Keratinocyte (primary cell): ENCODE measurements at regions not wholly inside any gene's neighbourhood (a gene's known extent, or its start where the extent isn't known, plus 50 kb on each side); places are given as distances from the start of the nearest gene placed in this dataset.

Experiments
- DNase-seq: peaks from one replicate; pipeline ENCODE4 v3.0.0-alpha.2; 2011; ENCODE audit warnings: low read depth, missing footprints, low spot score
- FAIRE-seq: peaks from 2 replicates; lab custom pipeline; 2011; peaks lifted over from hg19 to GRCh38; lab: Jason Lieb, UNC
- H2AFZ ChIP-seq: 2 replicates; pipeline ENCODE4 v1.6.0; 2012; ENCODE audit warnings: low read length, control low read depth, inconsistent platforms; ENCODE audit not compliant: control insufficient read depth
- H3K27ac ChIP-seq: 2 replicates; pipeline ENCODE4 v1.5.1; 2011; ENCODE audit warnings: low read length; ENCODE audit not compliant: control insufficient read depth, insufficient read depth
- H3K27me3 ChIP-seq: 3 replicates; pipeline ENCODE4 v1.6.0; 2011; ENCODE audit warnings: low read length; ENCODE audit not compliant: control insufficient read depth, insufficient read depth; ENCODE audit errors: extremely low read depth
- H3K36me3 ChIP-seq, 2 experiments: 2 replicates in 1 of 2; 3 replicates in 1 of 2; pipeline ENCODE4 v1.5.1; 2011; ENCODE audit warnings: low read length in 2 of 2, mild to moderate bottlenecking in 1 of 2; ENCODE audit not compliant: control insufficient read depth in 2 of 2, insufficient read depth in 2 of 2; ENCODE audit errors: extremely low read depth in 1 of 2
- H3K4me1 ChIP-seq: 3 replicates; pipeline ENCODE4 v1.5.1; 2011; ENCODE audit warnings: low read length; ENCODE audit not compliant: control insufficient read depth, insufficient read depth; ENCODE audit errors: extremely low read depth
- H3K4me2 ChIP-seq: 3 replicates; pipeline ENCODE4 v1.6.0; 2011; ENCODE audit warnings: low read depth, low read length; ENCODE audit not compliant: control insufficient read depth, insufficient read depth; ENCODE audit errors: extremely low read depth
- H3K4me3 ChIP-seq, 3 experiments: fragments of 200-600 bp in 1 of 3; sonication (generic) in 1 of 3; 2 replicates in 2 of 3; 3 replicates in 1 of 3; pipeline ENCODE4 v1.5.1; 2011 to 2016; ENCODE audit warnings: low read length in 3 of 3, mild to moderate bottlenecking in 3 of 3, control low read depth in 2 of 3, inconsistent platforms in 1 of 3, low read depth in 1 of 3, mixed read lengths in 1 of 3, mixed run types in 1 of 3, moderate library complexity in 1 of 3; ENCODE audit not compliant: control insufficient read depth in 2 of 3, insufficient read depth in 2 of 3; ENCODE audit errors: extremely low read depth in 1 of 3
- H3K79me2 ChIP-seq: 2 replicates; pipeline ENCODE4 v1.6.0; 2012; ENCODE audit warnings: low read length; ENCODE audit not compliant: control insufficient read depth, insufficient read depth
- H3K9ac ChIP-seq: 3 replicates; pipeline ENCODE4 v1.6.0; 2011; ENCODE audit warnings: low read length; ENCODE audit not compliant: control insufficient read depth, insufficient read depth; ENCODE audit errors: extremely low read depth
- H3K9me1 ChIP-seq: 3 replicates; pipeline ENCODE4 v1.6.0; 2011; ENCODE audit warnings: low read length; ENCODE audit not compliant: control insufficient read depth, insufficient read depth; ENCODE audit errors: extremely low read depth
- H3K9me3 ChIP-seq: 2 replicates; pipeline ENCODE4 v1.5.1; 2012; ENCODE audit warnings: low read depth, low read length; ENCODE audit not compliant: control insufficient read depth
- H4K20me1 ChIP-seq: 3 replicates; pipeline ENCODE4 v1.6.0; 2011; ENCODE audit warnings: low read length; ENCODE audit not compliant: control insufficient read depth, insufficient read depth; ENCODE audit errors: extremely low read depth
- EZH2 ChIP-seq: IDR thresholded peaks from one replicate; pipeline ENCODE4 v1.6.1; 2012; ENCODE audit warnings: inconsistent platforms, mild to moderate bottlenecking, low read length, moderate library complexity
- dilution Hi-C: fragments of 300-500 bp; cut with MboI; formaldehyde crosslinking; loops from one replicate; pipeline ENCODE4 v1.7.0; 2020; ENCODE audit warnings: low sequenced_read_pairs; ENCODE audit not compliant: extremely low pct_ligation_motif_present
- TF ChIP-seq, protein P1 (sequence below), 3 experiments: IDR thresholded peaks in 1 of 3; conservative IDR thresholded peaks in 1 of 3; optimal IDR thresholded peaks in 1 of 3; 2 replicates in 2 of 3; 3 replicates in 1 of 3; pipeline versions ENCODE3 to v1.5.1; 2011; ENCODE audit warnings: low read length in 3 of 3, mild to moderate bottlenecking in 3 of 3, moderate library complexity in 2 of 3, control low read depth in 1 of 3, inconsistent platforms in 1 of 3; ENCODE audit not compliant: insufficient read depth in 2 of 3; ENCODE audit errors: extremely low read depth in 1 of 3

DNA sequence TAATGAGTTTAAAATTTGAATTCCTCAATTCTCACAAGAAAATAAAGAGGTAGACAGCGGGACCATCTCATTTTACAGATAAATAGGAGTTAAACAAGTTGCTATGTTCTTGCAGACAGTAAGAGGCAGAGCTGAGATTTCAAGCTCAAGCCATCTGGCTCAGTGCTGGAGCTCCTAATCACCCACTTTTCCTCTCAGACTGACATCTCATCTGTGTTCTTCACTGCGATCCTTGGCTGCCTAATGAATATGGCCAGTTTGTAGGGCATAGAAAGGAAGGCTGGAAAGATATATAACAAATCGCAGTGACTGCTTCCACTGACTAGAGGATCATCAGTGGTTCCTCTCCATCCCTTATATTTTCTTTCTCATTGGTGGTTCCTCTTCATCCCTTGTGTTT lies 151.2 kb downstream of the MPP7 start:
- no peak overlapping the region for H3K4me3 ChIP-seq
- no peaks in the 10 kb centered on the region for H3K27me3 ChIP-seq
- DNase-seq (no peak), FAIRE-seq (no peak)
- H3K27ac ChIP-seq, result no peak overlapping the region
- no peaks in the 10 kb centered on the region for H3K9me3 ChIP-seq
- TF ChIP-seq, protein P1, sequence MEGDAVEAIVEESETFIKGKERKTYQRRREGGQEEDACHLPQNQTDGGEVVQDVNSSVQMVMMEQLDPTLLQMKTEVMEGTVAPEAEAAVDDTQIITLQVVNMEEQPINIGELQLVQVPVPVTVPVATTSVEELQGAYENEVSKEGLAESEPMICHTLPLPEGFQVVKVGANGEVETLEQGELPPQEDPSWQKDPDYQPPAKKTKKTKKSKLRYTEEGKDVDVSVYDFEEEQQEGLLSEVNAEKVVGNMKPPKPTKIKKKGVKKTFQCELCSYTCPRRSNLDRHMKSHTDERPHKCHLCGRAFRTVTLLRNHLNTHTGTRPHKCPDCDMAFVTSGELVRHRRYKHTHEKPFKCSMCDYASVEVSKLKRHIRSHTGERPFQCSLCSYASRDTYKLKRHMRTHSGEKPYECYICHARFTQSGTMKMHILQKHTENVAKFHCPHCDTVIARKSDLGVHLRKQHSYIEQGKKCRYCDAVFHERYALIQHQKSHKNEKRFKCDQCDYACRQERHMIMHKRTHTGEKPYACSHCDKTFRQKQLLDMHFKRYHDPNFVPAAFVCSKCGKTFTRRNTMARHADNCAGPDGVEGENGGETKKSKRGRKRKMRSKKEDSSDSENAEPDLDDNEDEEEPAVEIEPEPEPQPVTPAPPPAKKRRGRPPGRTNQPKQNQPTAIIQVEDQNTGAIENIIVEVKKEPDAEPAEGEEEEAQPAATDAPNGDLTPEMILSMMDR (optimal IDR thresholded peaks at IDR 0.05 in 1 of 3, IDR thresholded peaks at IDR 0.05 in 1 of 3, conservative IDR thresholded peaks at IDR 0.05 in 1 of 3; ENCODE audit: extremely low read depth in 1 of 3, insufficient read depth in 2 of 3, low read length in 3 of 3), result no peak
- no peak for TF ChIP-seq EZH2
- H4K20me1 ChIP-seq, result no peaks in the 10 kb centered on the region
- dilution Hi-C loops, result no loop called here
- H3K9ac ChIP-seq, result no peak overlapping the region
- H3K4me2 ChIP-seq, result no peak overlapping the region
- H2AFZ ChIP-seq, result no peak overlapping the region
- H3K4me1 ChIP-seq, result no peaks in the 10 kb centered on the region
- H3K36me3 ChIP-seq, result no peaks in the 10 kb centered on the region
- no peaks in the 10 kb centered on the region for H3K9me1 ChIP-seq
- no peaks in the 10 kb centered on the region for H3K79me2 ChIP-seq

DNA sequence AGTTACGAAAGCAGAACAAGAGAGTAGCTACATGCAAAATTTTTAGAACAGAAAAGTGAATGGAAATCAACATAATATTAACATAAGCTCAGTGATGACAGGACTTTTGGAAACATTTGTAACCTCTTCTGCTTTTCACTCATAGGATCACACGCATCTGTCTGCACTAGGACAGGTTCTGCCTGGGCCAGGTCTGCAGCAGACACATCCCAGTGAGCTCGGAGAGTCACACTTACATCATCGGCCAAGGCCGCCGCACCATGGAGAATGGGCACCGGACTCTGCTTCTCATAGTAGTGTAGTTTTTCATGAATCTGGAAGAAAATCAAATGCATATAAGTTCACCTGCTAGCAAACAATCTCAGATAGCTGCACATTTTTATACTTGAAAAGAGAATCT lies 150.9 kb upstream of the ODAD2 start:
- H3K9me1 ChIP-seq, result no peaks in the 10 kb centered on the region
- no peak for FAIRE-seq
- H3K36me3 ChIP-seq, result no peaks in the 10 kb centered on the region
- dilution Hi-C loops, result no loop called here
- H3K9ac ChIP-seq, result no peak overlapping the region
- H3K79me2 ChIP-seq, result no peaks in the 10 kb centered on the region
- no peaks in the 10 kb centered on the region for H3K9me3 ChIP-seq
- H3K27me3 ChIP-seq, result no peaks in the 10 kb centered on the region
- TF ChIP-seq EZH2, result no peak
- TF ChIP-seq, protein P1 (optimal IDR thresholded peaks at IDR 0.05 in 1 of 3, IDR thresholded peaks at IDR 0.05 in 1 of 3, conservative IDR thresholded peaks at IDR 0.05 in 1 of 3; ENCODE audit: extremely low read depth in 1 of 3, insufficient read depth in 2 of 3, low read length in 3 of 3), result no peak
- no peaks in the 10 kb centered on the region for H3K4me1 ChIP-seq
- H3K4me2 ChIP-seq, result no peak overlapping the region
- H3K27ac ChIP-seq, result no peak overlapping the region
- DNase-seq, result no peak
- H2AFZ ChIP-seq, result no peak overlapping the region
- no peak overlapping the region for H3K4me3 ChIP-seq
- H4K20me1 ChIP-seq, result no peaks in the 10 kb centered on the region
